Tibial nerve (tissue), 4 donors: ENCODE measurements at regions not wholly inside any gene's neighbourhood (a gene's known extent, or its start where the extent isn't known, plus 50 kb on each side); places are given as distances from the start of the nearest gene placed in this dataset.

Source experiments
- DNase-seq, 2 donors: peaks; one replicate each; pipeline ENCODE4 v3.0.0-alpha.2; 2019; ENCODE audit warnings: low spot score in 2 of 2
- H3K27ac ChIP-seq, 4 donors: fragments of 200-600 bp; sonication (generic) in 3 of 4; one replicate each; pipeline ENCODE4 v1.5.1; 2017 to 2019; ENCODE audit warnings: mild to moderate bottlenecking in 1 of 4
- H3K27me3 ChIP-seq, 2 donors: fragments of 200-600 bp; sonication (generic) in 1 of 2; one replicate each; pipeline versions ENCODE4 v1.5.1 to v1.6.0; 2017 to 2019
- H3K36me3 ChIP-seq, 3 donors: fragments of 200-600 bp; sonication (generic); one replicate each; pipeline ENCODE4 v1.5.1; 2018 to 2019
- H3K4me1 ChIP-seq, 4 donors: fragments of 200-600 bp; sonication (generic) in 3 of 4; one replicate each; pipeline ENCODE4 v1.5.1; 2017 to 2019
- H3K4me3 ChIP-seq, 4 donors: fragments of 200-600 bp; sonication (generic) in 3 of 4; one replicate each; pipeline ENCODE4 v1.5.1; 2017 to 2019; ENCODE audit warnings: mild to moderate bottlenecking in 1 of 4, moderate library complexity in 1 of 4
- H3K9me3 ChIP-seq, 4 donors: fragments of 200-600 bp; sonication (generic) in 3 of 4; one replicate each; pipeline ENCODE4 v1.5.1; 2017 to 2019
- CTCF ChIP-seq, 5 experiments: fragments of 200-600 bp in 3 of 5; fragments of 450-650 bp in 2 of 5; sonication (generic) in 3 of 5; IDR thresholded peaks; one replicate each; pipeline ENCODE4 v1.5.1; 2016 to 2019; ENCODE audit warnings: antibody characterized with exemption in 5 of 5, mild to moderate bottlenecking in 3 of 5, moderate library complexity in 2 of 5
- EP300 ChIP-seq, 2 donors: sonication (generic); formaldehyde crosslinking; IDR thresholded peaks; one replicate each; pipeline ENCODE4 v1.6.1; 2017; ENCODE audit warnings: antibody characterized with exemption in 2 of 2, mild to moderate bottlenecking in 1 of 2
- POLR2A ChIP-seq, 2 donors: fragments of 450-650 bp; IDR thresholded peaks; one replicate each; pipeline ENCODE4 v1.6.1; 2017; ENCODE audit warnings: antibody characterized with exemption in 2 of 2, mild to moderate bottlenecking in 2 of 2, moderate library complexity in 2 of 2
- WGBS, 2 donors: methylation state at CpG; one replicate each; pipeline ENCODE4 v1.1.5; 2018; 5-methylcytosine and 5-hydroxymethylcytosine counted together

- no peaks in the 10 kb centered on the region for H3K9me3 ChIP-seq
- DNase-seq: no peak
- no peaks in the 10 kb centered on the region for H3K36me3 ChIP-seq
- H3K27ac ChIP-seq: no peak overlapping the region
- peaks cover 0 to 12% (median 0%) of the 10 kb centered on the region in 4 donors for H3K4me1 ChIP-seq
- no peaks in the 10 kb centered on the region for H3K27me3 ChIP-seq
- no peak overlapping the region for H3K4me3 ChIP-seq
- 71 to 77% methylated on average over 6 of the region's 6 CpGs for WGBS, 2 donors
- no peak for TF ChIP-seq EP300 (IDR thresholded peaks at IDR 0.05)
- no peak for TF ChIP-seq CTCF (IDR thresholded peaks at IDR 0.05)
- TF ChIP-seq POLR2A (IDR thresholded peaks at IDR 0.05): no peak
Measured at GRCh38 chr16:48105976-48106375, 49.8 kb downstream of the ABCC12 start.

- Histone ChIP-seq H3K27me3 (no peaks in the 10 kb centered on the region), H3K4me3 (no peak overlapping the region), H3K36me3 (no peaks in the 10 kb centered on the region), H3K9me3 (no peaks in the 10 kb centered on the region), H3K27ac (no peak overlapping the region), H3K4me1 (peaks cover 0 to 15% (median 0%) of the 10 kb centered on the region in 4 donors)
- no peak for DNase-seq
- WGBS, 2 donors: 64 to 78% methylated on average over 4 of the region's 4 CpGs
- TF ChIP-seq POLR2A (IDR thresholded peaks at IDR 0.05): no peak
- TF ChIP-seq EP300 (IDR thresholded peaks at IDR 0.05): no peak
- TF ChIP-seq CTCF (IDR thresholded peaks at IDR 0.05): no peak
Measured at GRCh38 chr16:48105456-48105855, 50.3 kb downstream of the ABCC12 start.

- 80 to 84% methylated on average over 6 of the region's 6 CpGs for WGBS, 2 donors
- TF ChIP-seq CTCF (IDR thresholded peaks at IDR 0.05) (no peak), EP300 (IDR thresholded peaks at IDR 0.05) (no peak), POLR2A (IDR thresholded peaks at IDR 0.05) (no peak)
- no peak overlapping the region for H3K27ac ChIP-seq
Measured at GRCh38 chr16:48103591-48103990, 52.2 kb downstream of the ABCC12 start.

GRCh38 chr16:48102083-48103008 is 53.4 kb downstream of the ABCC12 start:
- no peak overlapping the region for H3K4me3 ChIP-seq
- no peak overlapping the region for H3K27ac ChIP-seq
- DNase-seq: no peak
- no peak for TF ChIP-seq POLR2A (IDR thresholded peaks at IDR 0.05)
- no peak for TF ChIP-seq EP300 (IDR thresholded peaks at IDR 0.05)
- no peak for TF ChIP-seq CTCF (IDR thresholded peaks at IDR 0.05)
- H3K9me3 ChIP-seq: no peaks in the 10 kb centered on the region
- 78 to 83% methylated on average over 15 of the region's 15 CpGs for WGBS, 2 donors
- H3K36me3 ChIP-seq: no peaks in the 10 kb centered on the region
- no peaks in the 10 kb centered on the region for H3K27me3 ChIP-seq
- H3K4me1 ChIP-seq: peaks cover 0 to 15% (median 0%) of the 10 kb centered on the region in 4 donors

More at GRCh38 chr16:48103591-48103990, 52.2 kb downstream of the ABCC12 start:
- no peak for DNase-seq
- no peaks in the 10 kb centered on the region for H3K9me3 ChIP-seq
- H3K36me3 ChIP-seq: no peaks in the 10 kb centered on the region
- H3K4me3 ChIP-seq: no peak overlapping the region
- H3K27me3 ChIP-seq: no peaks in the 10 kb centered on the region
- peaks cover 0 to 15% (median 0%) of the 10 kb centered on the region in 4 donors for H3K4me1 ChIP-seq

GRCh38 chr16:48101069-48101674 is 54.6 kb downstream of the ABCC12 start:
- Histone ChIP-seq H3K4me3 (no peak overlapping the region), H3K27ac (no peak overlapping the region), H3K27me3 (no peaks in the 10 kb centered on the region), H3K9me3 (no peaks in the 10 kb centered on the region), H3K4me1 (peaks cover 0 to 15% (median 0%) of the 10 kb centered on the region in 4 donors), H3K36me3 (no peaks in the 10 kb centered on the region)
- no peak for TF ChIP-seq CTCF (IDR thresholded peaks at IDR 0.05)
- no peak for TF ChIP-seq EP300 (IDR thresholded peaks at IDR 0.05)
- no peak for TF ChIP-seq POLR2A (IDR thresholded peaks at IDR 0.05)
- DNase-seq: no peak
- 49 to 66% methylated on average over 13 of the region's 13 CpGs for WGBS, 2 donors
